ENCODE measurements at regions not wholly inside any gene's neighbourhood (a gene's known extent, or its start where the extent isn't known, plus 50 kb on each side); places are given as distances from the start of the nearest gene placed in this dataset.

GRCh38 chr2:14872779-14873325 lies 240.3 kb downstream of the LRATD1 start:
- TF ChIP-seq CSDC2 (CRISPR knock-in tag; IDR thresholded peaks at IDR 0.05) (no peak), CSRNP3 (CRISPR knock-in tag; IDR thresholded peaks at IDR 0.05) (no peak), ZNF565 (CRISPR knock-in tag; conservative IDR thresholded peaks at IDR 0.05; ENCODE audit: low read depth) (no peak), GLIS3 (CRISPR knock-in tag; IDR thresholded peaks at IDR 0.05) (no peak), ESRRG (CRISPR knock-in tag; IDR thresholded peaks at IDR 0.05) (no peak), SNAI2 (CRISPR knock-in tag; IDR thresholded peaks at IDR 0.05) (no peak), RARB (CRISPR knock-in tag; IDR thresholded peaks at IDR 0.05) (no peak), BACH2 (CRISPR knock-in tag; IDR thresholded peaks at IDR 0.05; ENCODE audit: borderline replicate concordance) (no peak), ZNF8 (CRISPR knock-in tag; IDR thresholded peaks at IDR 0.05) (no peak), ZFP30 (CRISPR knock-in tag; IDR thresholded peaks at IDR 0.05) (no peak), ARNTL (CRISPR knock-in tag; IDR thresholded peaks at IDR 0.05; ENCODE audit: borderline replicate concordance, low read depth) (no peak), PPARA (CRISPR knock-in tag; IDR thresholded peaks at IDR 0.05; ENCODE audit: borderline replicate concordance) (no peak)
- no peak for ATAC-seq

DNA sequence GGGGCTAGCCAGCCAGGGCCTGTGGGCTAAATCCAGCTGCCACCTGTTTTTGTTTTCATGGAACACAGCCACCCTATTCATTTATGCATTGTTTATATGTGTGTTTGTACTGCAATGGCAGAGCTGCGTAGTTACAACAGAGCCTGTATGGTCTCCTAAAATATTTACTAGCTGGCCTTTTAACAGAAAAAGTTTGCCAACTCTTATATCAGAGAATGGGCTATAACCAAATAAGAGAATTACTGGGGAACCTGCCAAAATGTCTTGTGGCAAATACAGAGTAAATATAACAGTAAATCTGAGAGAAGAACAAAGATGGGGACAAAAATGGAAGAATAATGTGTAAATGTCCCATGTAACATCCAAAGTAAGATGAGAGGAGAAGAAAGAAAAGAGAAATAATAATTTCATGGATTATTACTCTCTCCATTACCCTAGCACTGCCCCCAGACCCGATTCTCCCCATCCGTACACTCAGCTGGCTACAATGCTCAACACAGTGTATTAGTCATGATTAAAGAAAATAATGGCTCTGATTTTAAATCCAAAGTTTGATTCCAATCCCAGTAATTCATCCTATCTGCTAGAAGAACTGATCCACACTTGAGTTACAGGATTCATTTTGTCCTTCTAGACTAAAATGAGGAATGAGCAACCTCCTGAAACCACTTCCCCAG lies 249.3 kb downstream of the LRATD1 start:
- TF ChIP-seq GLIS3 (CRISPR knock-in tag; IDR thresholded peaks at IDR 0.05) = no peak
- ATAC-seq = no peak

DNA sequence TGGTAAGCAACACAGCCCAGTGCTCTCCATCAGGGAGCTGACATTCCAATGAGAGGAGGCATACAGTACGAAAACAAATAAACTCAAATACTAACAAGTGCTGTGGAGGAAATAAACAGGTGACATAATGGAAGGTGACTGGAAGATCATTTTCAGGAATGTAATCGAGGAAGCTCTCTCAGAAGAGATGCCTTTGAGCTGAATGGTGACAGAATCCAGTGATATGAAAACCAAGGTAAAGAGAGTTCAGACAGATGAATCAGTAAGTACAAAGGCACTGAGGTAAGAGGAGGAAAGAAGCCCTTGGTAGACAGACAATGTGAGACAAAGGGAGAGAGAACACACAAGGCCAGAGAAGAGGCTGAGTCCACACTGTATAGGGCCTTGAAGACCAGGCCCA lies 252.1 kb downstream of the LRATD1 start:
- no peak for ATAC-seq
- TF ChIP-seq SNAI2 (CRISPR knock-in tag; IDR thresholded peaks at IDR 0.05) (no peak), POU6F1 (CRISPR knock-in tag; IDR thresholded peaks at IDR 0.05; ENCODE audit: borderline replicate concordance, low read depth) (no peak), TCF4 (CRISPR knock-in tag; IDR thresholded peaks at IDR 0.05; ENCODE audit: borderline replicate concordance) (no peak), ZC3H10 (CRISPR knock-in tag; IDR thresholded peaks at IDR 0.05) (no peak), ZNF70 (CRISPR knock-in tag; IDR thresholded peaks at IDR 0.05) (no peak), ZNF8 (CRISPR knock-in tag; IDR thresholded peaks at IDR 0.05) (no peak), ZNF565 (CRISPR knock-in tag; conservative IDR thresholded peaks at IDR 0.05; ENCODE audit: low read depth) (no peak), ARNTL (CRISPR knock-in tag; IDR thresholded peaks at IDR 0.05; ENCODE audit: borderline replicate concordance, low read depth) (no peak), OSR1 (CRISPR knock-in tag; IDR thresholded peaks at IDR 0.05) (no peak), GLIS3 (CRISPR knock-in tag; IDR thresholded peaks at IDR 0.05) (no peak), CSDC2 (CRISPR knock-in tag; IDR thresholded peaks at IDR 0.05) (no peak), TOX (CRISPR knock-in tag; IDR thresholded peaks at IDR 0.05; ENCODE audit: borderline replicate concordance) (no peak), PPARA (CRISPR knock-in tag; IDR thresholded peaks at IDR 0.05; ENCODE audit: borderline replicate concordance) (no peak), ESRRG (CRISPR knock-in tag; IDR thresholded peaks at IDR 0.05) (no peak), ZFP30 (CRISPR knock-in tag; IDR thresholded peaks at IDR 0.05) (no peak), BACH2 (CRISPR knock-in tag; IDR thresholded peaks at IDR 0.05; ENCODE audit: borderline replicate concordance) (no peak)
- TF ChIP-seq, protein P1, sequence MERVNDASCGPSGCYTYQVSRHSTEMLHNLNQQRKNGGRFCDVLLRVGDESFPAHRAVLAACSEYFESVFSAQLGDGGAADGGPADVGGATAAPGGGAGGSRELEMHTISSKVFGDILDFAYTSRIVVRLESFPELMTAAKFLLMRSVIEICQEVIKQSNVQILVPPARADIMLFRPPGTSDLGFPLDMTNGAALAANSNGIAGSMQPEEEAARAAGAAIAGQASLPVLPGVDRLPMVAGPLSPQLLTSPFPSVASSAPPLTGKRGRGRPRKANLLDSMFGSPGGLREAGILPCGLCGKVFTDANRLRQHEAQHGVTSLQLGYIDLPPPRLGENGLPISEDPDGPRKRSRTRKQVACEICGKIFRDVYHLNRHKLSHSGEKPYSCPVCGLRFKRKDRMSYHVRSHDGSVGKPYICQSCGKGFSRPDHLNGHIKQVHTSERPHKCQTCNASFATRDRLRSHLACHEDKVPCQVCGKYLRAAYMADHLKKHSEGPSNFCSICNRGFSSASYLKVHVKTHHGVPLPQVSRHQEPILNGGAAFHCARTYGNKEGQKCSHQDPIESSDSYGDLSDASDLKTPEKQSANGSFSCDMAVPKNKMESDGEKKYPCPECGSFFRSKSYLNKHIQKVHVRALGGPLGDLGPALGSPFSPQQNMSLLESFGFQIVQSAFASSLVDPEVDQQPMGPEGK (CRISPR knock-in tag; IDR thresholded peaks at IDR 0.05; ENCODE audit: borderline replicate concordance) = no peak
- TF ChIP-seq, protein P2, sequence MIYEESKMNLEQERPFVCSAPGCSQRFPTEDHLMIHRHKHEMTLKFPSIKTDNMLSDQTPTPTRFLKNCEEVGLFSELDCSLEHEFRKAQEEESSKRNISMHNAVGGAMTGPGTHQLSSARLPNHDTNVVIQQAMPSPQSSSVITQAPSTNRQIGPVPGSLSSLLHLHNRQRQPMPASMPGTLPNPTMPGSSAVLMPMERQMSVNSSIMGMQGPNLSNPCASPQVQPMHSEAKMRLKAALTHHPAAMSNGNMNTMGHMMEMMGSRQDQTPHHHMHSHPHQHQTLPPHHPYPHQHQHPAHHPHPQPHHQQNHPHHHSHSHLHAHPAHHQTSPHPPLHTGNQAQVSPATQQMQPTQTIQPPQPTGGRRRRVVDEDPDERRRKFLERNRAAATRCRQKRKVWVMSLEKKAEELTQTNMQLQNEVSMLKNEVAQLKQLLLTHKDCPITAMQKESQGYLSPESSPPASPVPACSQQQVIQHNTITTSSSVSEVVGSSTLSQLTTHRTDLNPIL (CRISPR knock-in tag; IDR thresholded peaks at IDR 0.05; ENCODE audit: low read depth) = no peak

GRCh38 chr2:14891546-14891945 lies 259.0 kb downstream of the LRATD1 start:
- TF ChIP-seq POU6F1 (CRISPR knock-in tag; IDR thresholded peaks at IDR 0.05; ENCODE audit: borderline replicate concordance, low read depth) = no peak
- TF ChIP-seq, protein P1 (CRISPR knock-in tag; IDR thresholded peaks at IDR 0.05; ENCODE audit: borderline replicate concordance) = no peak
- no peak for ATAC-seq
